HEK293T (cell line): ENCODE measurements at regions not wholly inside any gene's neighbourhood (a gene's known extent, or its start where the extent isn't known, plus 50 kb on each side); places are given as distances from the start of the nearest gene placed in this dataset.

Source experiments
- ARNT ChIP-seq: fragments of 450-650 bp; IDR thresholded peaks from 2 replicates; pipeline ENCODE4 v1.6.1; 2017; ENCODE audit warnings: mild to moderate bottlenecking
- ELF4 ChIP-seq: fragments of 450-650 bp; IDR thresholded peaks from 2 replicates; pipeline ENCODE4 v1.6.1; 2017; ENCODE audit warnings: antibody characterized with exemption
- FOXA1 ChIP-seq: fragments of 450-650 bp; IDR thresholded peaks from 2 replicates; pipeline ENCODE4 v1.6.1; 2016; ENCODE audit warnings: mild to moderate bottlenecking
- FOXK2 ChIP-seq: fragments of 450-650 bp; IDR thresholded peaks from 2 replicates; pipeline ENCODE4 v1.6.1; 2016; ENCODE audit warnings: mild to moderate bottlenecking
- FOXM1 ChIP-seq: fragments of 450-650 bp; IDR thresholded peaks from 2 replicates; pipeline ENCODE4 v1.6.1; 2017; ENCODE audit warnings: mild to moderate bottlenecking, borderline replicate concordance
- HDGF ChIP-seq: fragments of 450-650 bp; IDR thresholded peaks from 2 replicates; pipeline ENCODE4 v1.6.1; 2017; ENCODE audit warnings: antibody characterized with exemption, borderline replicate concordance
- NFRKB ChIP-seq: fragments of 450-650 bp; IDR thresholded peaks from 2 replicates; pipeline ENCODE4 v1.6.1; 2016; ENCODE audit warnings: mild to moderate bottlenecking, moderate library complexity
- PKNOX1 ChIP-seq: fragments of 450-650 bp; IDR thresholded peaks from 2 replicates; pipeline ENCODE4 v1.6.1; 2016
- SP1 ChIP-seq: fragments of 450-650 bp; IDR thresholded peaks from 2 replicates; pipeline ENCODE4 v1.6.1; 2017
- SUZ12 ChIP-seq: fragments of 450-650 bp; IDR thresholded peaks from 2 replicates; pipeline ENCODE4 v1.6.1; 2016; ENCODE audit warnings: mild to moderate bottlenecking
- TARDBP ChIP-seq: fragments of 450-650 bp; IDR thresholded peaks from 2 replicates; pipeline ENCODE4 v1.6.1; 2016

GRCh38 chr2:107358362-107358761, 468.3 kb upstream of the RGPD4 start:
- TF ChIP-seq SP1 (no peak), PKNOX1 (no peak), HDGF (no peak), FOXK2 (no peak), NFRKB (no peak), FOXM1 (no peak), ARNT (no peak), SUZ12 (no peak), ELF4 (no peak), TARDBP (no peak), FOXA1 (no peak)
